ENCODE measurements at regions not wholly inside any gene's neighbourhood (a gene's known extent, or its start where the extent isn't known, plus 50 kb on each side); places are given as distances from the start of the nearest gene placed in this dataset.

DNA sequence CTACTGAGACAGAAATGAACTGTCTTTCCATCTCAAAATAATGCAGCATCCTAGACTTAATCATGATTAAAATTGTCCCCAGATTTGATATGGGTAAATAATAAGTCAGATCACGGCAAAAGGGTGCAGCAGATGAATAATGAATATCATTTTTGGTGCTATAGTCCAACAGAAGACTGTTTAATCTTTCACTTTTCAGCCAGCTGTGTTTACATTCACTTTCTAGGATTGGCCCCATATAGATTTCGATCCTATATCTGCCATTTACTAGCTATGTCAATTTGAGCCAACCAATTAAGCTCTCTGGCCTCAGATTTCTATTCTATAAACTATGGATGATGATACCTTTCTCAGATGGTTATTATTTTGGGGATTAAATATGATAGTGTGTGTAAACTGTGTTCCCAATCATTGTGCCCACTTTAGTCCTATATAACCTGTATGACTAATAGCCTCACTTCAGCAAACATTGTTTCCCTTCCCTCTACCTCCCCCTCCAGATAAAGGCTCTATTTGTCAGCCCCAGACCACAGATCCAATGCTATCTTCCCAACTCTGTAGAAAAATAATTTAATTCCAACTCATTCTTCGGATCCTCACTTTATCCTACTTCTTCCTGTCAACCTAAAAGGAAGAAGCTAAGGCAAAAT lies 53.6 kb upstream of the NT5E start:
- DNase-seq (ENCODE audit: low spot score): no peak

DNA sequence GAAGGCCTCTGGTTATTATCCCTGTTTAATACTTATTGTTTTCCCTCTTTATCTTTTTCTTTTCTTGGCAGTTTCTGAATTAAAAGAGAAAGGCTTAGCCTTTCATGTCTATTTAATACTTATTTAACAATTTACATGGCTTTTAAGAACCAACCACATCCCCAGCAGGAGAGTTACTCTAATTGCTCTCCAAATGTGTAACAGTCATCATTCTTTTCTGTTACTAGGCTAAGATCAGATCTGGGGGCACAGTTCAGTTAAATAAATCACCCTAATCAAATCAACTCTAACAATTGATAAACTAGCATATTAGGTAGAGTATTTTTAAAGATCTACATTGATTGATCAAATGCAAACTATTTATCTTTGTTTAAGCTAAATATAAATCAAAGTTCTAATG lies 54.1 kb upstream of the NT5E start:
- DNase-seq (ENCODE audit: low spot score): no peak

GRCh38 chr6:85394853-85395538 lies 54.9 kb upstream of the NT5E start:
- no peak for DNase-seq (ENCODE audit: low spot score)

GRCh38 chr6:85394199-85394598 lies 55.7 kb upstream of the NT5E start:
- DNase-seq (ENCODE audit: low spot score): no peak

- DNase-seq (ENCODE audit: low spot score): no peak
These were observed 57.5 kb upstream of the NT5E start for GRCh38 chr6:85392379-85392778.

DNA sequence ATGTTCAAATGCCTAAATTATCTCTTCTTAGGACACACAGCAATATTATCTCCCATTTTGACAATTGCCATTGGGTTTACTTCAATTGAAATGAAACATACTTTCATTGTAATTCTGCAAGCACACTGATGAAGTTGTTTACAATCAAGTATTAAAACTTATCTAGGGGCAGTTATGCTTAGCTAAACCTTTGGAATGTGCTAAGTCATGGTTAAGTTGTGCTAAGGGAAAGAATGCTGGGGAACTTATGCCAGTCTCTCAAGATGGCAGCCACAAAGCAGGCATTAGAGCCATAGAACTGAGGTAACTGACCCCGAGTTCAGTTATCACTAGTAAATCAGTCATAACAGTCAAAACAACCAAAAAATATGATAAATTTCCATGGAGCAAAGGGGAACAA lies 59.1 kb upstream of the NT5E start:
- no peak for DNase-seq (ENCODE audit: low spot score)

DNA sequence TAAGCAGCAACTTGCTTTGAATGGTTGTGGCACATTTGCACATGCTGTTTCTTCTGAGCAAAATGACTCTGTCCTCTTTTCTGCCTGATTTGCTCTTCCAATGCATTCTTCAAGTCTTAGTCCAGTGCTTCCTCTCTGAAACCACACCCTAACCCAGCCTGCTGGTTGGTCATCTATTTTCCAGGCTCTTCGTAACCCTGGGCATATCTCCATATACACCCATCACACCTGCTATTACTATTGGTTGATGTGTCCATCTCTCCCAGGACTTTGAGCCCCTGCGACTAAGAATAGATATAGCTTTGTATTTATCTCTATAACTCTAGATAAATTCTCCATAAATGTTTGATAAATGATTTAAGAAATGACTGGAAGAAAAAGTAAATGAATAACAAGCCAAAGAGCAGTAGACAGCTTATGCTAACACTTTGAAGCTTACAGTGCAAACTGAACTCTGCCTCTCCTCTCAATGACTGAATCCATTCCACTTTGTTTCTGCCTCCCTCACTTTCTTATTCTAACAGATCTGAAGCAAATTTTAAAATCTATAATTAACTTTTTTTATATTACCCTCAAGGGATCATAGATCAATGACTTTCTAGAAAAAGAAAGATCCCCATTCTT lies 59.7 kb upstream of the NT5E start:
- no peak for DNase-seq (ENCODE audit: low spot score)

DNA sequence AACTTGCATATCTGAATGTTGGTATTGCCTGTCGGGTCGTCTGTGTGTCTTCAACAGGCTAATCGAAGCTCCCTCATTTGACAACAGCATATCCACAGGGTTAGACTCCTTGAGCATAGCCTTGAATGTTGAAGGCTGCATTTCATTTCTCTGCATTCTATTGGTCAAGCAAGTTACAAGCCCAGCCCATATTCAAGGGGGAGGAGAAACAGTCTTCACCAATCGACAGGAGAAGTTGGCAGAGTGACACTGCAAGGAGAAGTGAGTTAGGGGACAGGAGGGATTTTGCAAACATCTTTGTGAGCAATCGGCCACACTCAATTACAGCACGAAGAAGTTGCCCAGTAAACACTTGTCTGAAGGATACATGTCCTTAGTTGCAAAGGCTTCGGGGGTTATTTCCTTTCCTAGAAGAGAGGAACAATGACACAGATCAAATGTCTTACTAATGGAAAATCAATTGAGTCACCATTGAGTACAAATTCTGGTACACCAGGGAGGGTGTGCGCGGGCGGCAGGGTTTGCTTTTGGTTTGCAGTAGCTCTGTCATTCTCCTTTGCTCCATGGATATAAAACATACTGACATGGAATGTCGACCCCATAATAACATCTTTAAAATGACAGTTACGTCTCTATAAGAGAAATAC lies 60.6 kb upstream of the NT5E start:
- DNase-seq (ENCODE audit: low spot score): no peak

DNA sequence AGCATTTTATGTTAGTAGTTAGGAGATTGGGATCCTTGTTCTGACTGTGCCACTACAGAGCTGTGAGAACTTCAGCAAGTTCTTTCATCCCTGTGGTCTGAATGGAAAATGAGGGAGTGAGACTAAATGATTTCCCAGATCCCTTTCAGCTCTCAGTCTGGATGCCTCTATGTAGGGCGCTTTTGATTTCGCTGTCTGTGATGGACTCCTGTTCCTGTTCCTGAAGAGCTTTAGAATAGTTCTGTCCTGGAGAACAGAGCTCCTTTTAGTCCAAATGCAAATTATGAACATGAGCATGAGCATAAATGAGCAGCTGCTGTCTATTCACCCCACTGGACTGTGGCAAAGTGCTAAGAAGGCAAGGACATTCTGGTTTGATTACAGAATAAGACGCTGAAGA lies 61.4 kb upstream of the NT5E start:
- no peak for DNase-seq (ENCODE audit: low spot score)

- no peak for DNase-seq (ENCODE audit: low spot score)
These were observed 64.1 kb upstream of the NT5E start for GRCh38 chr6:85385636-85386315.

GRCh38 chr6:85383042-85383441 lies 66.8 kb upstream of the NT5E start:
- DNase-seq (ENCODE audit: low spot score): no peak

DNA sequence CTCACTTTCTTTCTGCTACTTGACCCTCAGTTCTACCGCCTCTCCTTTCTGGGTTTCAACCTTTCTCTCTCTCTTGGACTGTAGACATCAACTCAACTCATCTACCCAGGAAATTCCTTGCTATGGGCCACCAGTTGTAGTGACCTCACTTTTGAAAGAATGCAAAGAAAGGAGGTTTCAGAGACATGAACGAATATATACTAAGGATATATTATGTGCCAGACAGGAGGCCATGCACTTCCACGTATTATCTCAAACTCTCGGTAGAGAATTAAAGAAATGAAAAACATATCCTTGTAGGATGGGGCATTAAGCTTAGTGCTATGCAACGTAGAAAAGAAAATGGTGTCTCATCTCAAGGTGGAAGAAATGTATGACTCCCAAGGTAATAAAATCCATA lies 67.3 kb upstream of the NT5E start:
- no peak for DNase-seq (ENCODE audit: low spot score)

GRCh38 chr6:85372915-85373270 lies 77.0 kb upstream of the NT5E start:
- DNase-seq (ENCODE audit: low spot score): no peak

DNA sequence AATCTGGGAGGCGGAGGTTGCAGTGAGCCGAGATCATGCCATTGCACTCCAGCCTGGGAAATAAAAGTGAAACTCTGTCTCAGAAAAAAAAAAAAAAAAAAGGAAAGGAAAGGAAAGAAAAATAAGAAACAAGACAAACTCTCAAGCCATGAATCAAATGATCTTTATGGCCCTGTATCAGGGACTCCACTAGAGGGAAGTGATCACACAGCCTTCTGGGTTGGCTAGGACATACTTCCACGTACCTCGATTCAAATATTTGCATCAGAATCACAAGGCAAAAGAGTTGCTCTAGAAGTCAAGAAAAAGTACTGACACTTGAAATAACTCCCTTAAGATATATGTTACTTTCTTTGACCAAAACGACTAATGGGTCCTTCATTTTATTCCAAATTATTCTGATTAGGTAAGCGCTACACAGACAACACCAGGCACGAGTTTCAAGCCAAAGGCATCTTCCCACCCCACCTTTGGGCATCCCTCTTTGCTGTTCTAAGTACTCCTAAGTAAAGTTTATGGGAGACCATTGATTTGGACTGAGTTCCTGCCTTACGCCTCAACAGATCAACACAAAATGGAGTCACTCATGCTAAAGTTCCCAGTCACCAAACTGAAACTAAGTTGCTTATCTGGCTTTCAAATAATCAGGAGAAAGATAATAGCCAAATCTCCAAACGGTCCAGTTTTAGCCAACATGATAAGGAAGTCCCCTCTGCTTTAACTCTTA lies 77.5 kb upstream of the NT5E start:
- DNase-seq (ENCODE audit: low spot score): no peak

DNA sequence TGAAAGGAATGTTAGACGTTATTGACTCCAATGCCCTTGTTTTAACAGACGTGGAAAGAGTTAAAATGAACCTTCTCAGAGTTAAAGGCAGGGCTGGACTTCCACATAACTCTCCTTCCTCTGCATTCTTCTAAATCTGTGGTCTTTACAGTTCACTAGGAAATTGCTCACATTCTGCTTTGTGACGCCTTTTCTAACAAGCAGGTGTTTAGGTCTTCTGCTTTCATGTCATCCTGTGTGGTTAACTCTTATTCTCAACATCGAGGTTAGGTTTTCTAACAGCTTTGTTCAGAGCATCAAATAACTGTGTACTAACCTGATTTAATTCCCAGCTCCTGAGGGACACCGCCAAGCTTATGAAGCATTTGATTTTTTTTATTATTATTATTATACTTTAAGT lies 81.3 kb upstream of the NT5E start:
- no peak for DNase-seq (ENCODE audit: low spot score)

GRCh38 chr6:85364344-85364743 lies 85.5 kb upstream of the NT5E start:
- DNase-seq (ENCODE audit: low spot score): no peak

DNA sequence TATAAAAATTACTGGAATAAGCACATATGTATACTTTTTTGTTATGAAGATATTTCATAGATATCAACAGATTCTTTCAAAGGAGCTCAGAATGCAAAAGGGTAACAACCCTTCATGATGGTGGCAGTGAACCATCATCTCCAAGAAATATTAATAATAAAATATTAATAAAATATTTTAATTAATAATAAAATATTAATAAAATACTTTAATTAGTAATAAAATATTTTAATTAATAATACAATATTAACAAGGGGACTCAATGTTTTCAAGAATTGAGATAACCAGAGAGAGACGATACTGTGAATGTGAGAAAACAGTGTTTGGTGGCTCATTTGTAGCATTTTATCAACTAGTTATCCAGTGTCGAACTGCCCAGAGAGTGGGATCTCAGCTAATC lies 86.0 kb upstream of the NT5E start:
- no peak for DNase-seq (ENCODE audit: low spot score)

DNA sequence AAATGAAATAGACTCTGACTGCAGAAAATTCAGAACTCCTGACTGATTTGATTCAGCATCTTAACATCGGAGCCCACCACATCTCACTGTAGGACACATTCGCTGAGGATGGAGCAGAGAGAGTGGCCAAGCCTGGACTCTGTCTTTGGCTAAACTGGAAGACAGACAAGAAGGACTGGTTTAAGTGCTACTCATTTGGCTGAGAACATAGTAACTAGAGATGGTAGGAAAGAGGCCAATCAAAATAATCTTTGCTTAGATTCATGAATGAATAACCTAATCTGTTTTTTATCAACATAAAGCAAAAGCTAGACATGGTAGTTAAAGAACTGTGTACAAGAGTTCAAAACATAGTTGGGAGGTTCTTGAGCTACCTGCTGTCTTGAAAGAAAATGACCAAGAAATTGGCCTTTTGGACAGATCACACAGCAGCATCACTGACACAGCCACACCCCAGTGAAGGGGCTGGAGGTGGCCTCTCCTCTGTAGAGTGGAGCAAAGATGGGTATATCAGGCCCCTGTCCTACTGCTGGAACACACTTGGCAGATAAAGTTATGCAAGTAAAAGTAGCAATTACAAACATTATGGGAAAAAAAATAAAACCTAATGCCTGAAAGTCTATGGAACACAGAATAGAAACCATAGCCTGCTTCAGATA lies 87.1 kb upstream of the NT5E start:
- no peak for DNase-seq (ENCODE audit: low spot score)

GRCh38 chr6:85361643-85362014 lies 88.3 kb upstream of the NT5E start:
- no peak for DNase-seq (ENCODE audit: low spot score)

- DNase-seq (ENCODE audit: low spot score): no peak
These were observed 88.9 kb upstream of the NT5E start for GRCh38 chr6:85360794-85361642.

DNA sequence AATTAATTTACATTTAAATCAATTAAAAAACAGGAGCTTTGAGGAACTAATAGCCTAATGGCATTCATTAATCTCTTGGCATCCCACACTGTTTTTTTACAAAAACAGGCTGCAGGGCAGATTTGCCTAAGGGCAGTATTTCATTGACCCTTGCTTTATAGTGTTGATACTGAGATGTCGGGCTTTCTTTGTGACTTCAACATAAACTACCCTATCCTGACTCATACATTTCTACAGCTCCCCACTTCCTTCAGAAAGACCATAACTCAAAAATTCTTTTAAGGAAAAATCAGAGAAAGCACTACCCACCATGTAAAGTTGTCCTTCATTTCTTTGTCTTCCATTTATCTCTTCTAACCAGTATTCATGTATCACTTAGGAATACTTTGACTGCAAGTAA lies 92.2 kb upstream of the NT5E start:
- no peak for DNase-seq (ENCODE audit: low spot score)

Measured in germinal center (tissue), 1 donor.